ENCODE measurements at regions not wholly inside any gene's neighbourhood (a gene's known extent, or its start where the extent isn't known, plus 50 kb on each side); places are given as distances from the start of the nearest gene placed in this dataset.
A peak's percentile ranks its signal among the peaks of the same experiment; 100 is the strongest.
"Not testable (repeated sequence)": the region's sequence is repeated elsewhere in the genome, so short reads cannot be mapped to it uniquely, and the experiment has no call there.

GRCh38 chr12:86959766-86960458 is 703.7 kb upstream of the MGAT4C start:
- no peak for DNase-seq (ENCODE audit: low read depth in 2 of 2)

DNA sequence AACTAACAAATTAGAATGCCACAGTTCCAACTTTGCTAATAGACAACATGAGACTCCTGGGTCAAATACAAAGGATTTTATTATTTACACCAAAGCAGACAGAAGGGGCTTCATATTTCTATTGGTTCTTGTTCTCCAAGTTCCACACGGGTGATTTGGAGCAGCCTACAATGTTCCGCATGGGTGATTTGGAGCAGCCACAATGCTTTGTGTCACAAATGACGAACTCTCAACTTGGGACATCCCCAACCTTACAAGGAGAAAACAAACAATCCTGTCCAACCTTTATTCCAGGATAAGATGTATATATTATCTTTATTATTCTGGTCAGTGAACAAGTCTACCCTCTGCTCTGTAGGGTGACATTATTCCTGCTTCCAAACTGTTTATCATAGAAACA is 694.3 kb upstream of the MGAT4C start:
- no peak for DNase-seq (ENCODE audit: low read depth in 2 of 2)

- DNase-seq (ENCODE audit: low read depth in 2 of 2) = no peak
These were observed 693.9 kb upstream of the MGAT4C start for GRCh38 chr12:86950043-86950442.

DNA sequence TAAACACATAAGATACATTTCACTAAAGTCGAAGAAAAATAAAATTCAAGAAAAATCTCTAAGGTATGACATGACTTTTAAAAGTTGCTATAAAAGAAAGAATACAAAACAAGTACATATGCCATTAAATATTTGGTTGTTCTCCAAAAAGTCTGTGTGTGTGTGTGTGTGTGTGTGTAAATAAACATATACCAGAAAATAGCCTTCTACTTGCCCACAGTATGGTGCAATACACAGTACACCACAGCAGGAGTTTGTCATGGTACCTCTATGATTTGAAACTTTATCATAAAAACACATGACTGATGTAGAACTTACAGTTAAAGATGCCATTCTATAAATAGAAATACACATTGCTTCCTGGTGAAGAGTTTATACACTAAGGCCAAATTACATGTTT is 692.7 kb upstream of the MGAT4C start:
- DNase-seq (ENCODE audit: low read depth in 2 of 2) = no peak

DNA sequence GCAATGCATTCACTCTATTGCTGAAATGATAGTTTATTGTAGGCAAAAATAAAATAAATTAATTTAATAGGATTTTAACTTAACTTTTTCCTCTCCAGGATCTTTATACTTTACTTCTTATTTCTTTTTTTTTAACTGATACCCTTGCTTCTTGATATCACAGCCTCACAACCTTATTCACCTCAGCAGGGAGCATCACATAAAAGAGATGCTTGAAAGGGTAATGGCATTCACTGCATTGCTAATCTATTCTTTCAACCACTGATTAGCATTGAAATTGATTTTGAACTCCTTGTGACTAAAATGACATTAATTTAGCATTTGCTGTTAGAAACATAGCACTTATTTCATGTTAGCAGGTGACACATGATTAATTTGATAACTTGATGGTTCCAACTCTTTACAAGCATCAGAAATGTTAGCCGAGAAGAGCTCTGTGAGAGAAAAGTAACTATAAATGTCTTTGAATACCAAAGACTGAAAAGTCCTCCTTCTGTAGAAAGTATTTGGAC is 689.5 kb upstream of the MGAT4C start:
- DNase-seq (ENCODE audit: low read depth in 2 of 2) = no peak

- not testable (repeated sequence) for DNase-seq (ENCODE audit: low read depth in 2 of 2)
These were observed 688.1 kb upstream of the MGAT4C start for GRCh38 chr12:86944197-86944819.

DNA sequence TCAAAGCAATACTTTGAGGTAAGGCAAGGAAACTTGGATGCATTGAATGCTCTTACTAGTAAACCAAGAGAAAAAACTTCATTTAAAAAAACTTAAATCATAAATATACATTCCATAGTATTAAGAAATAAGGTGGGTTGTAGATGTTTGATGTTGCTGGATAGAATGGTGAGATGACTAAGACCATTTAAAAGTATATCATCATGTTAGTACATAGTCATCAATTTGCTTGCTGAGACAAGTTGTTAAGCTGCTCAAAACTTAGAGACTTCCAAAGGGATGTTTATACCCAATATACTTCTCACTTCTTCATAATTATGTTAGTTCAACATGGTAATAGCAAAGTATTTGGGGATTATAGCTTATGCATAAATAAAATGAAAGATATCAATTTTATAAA is 675.5 kb upstream of the MGAT4C start:
- DNase-seq (ENCODE audit: low read depth in 2 of 2) = no peak

DNA sequence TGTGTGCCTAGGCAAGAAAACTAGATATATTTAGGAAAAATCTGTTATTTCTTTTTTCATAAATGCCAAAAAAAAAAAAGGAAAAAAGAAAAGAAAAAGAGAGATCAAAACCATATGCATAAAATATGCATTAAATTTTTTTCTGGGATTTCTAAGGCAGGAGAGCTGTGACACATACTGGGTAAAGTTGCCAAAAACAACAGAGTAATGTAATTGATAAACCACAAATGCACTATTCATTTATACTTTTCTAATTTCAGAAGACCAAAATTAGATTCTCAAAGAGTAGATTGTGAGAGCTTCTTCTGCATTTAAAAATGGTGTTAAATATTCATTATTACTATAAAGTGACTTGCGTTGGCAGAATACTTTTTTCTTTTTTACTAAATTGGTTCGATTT is 673.8 kb upstream of the MGAT4C start:
- DNase-seq (ENCODE audit: low read depth in 2 of 2) = no peak

GRCh38 chr12:86917121-86917520 is 660.9 kb upstream of the MGAT4C start:
- DNase-seq (ENCODE audit: low read depth in 2 of 2) = no peak

DNA sequence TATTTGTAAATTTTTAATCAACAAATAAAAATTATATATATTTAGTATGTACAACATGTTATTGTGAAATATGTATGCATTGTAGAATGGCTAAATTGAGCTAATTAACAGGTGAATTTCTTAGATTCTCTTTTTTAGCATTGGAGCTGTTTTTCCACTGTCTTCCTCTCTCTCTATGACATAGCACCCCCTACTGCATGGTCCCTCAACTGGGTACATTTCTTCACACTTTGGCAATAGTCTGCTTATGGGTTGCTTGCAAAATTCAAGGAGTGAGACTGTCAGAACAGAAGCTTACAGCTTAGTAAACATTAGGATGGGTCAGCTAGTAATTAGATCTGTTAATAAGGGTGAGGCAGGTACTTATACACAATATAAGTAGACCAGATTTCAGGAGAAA is 658.5 kb upstream of the MGAT4C start:
- DNase-seq (ENCODE audit: low read depth in 2 of 2) = peak; percentile 53 to 60

DNA sequence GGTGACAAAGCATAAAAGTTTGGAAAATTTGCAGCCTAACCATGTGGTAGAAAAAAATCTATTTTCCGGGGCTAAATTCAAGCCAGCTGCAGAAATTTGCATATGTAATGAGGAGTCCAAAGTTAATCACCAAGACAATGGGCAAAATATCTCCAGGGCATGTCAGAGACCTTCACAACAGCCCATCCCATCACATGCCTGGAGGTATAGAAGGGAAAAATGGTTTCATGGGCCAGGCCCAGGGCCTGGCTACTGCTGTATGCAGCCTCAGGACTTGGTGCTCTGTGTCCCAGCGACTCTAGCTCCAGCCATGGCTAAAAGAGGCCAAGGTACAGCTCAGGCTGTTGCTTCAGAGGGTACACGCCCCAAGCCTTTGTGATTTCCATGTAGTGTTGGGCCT is 655.8 kb upstream of the MGAT4C start:
- no peak for DNase-seq (ENCODE audit: low read depth in 2 of 2)

DNA sequence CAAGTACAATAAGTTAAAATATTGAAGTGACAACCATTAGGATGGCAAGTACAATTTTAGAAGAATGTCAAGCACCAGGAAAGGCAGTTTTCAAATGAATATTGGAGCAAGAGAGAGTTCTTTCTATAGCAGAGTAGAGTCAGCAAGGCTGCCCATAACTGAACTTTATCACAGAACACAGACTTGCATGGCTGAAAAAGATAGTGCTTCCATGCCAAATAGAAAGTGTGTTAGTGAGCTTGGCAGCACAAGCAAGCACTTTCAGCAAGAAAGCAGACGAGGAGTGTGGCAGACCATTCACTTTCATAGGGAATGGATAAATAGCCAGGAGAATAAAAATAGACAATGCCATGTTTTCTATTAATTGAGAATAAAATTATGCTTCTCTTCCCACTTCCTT is 647.0 kb upstream of the MGAT4C start:
- DNase-seq (ENCODE audit: low read depth in 2 of 2) = no peak

- no peak for DNase-seq (ENCODE audit: low read depth in 2 of 2)
These were observed 604.6 kb upstream of the MGAT4C start for GRCh38 chr12:86860776-86861175.

DNA sequence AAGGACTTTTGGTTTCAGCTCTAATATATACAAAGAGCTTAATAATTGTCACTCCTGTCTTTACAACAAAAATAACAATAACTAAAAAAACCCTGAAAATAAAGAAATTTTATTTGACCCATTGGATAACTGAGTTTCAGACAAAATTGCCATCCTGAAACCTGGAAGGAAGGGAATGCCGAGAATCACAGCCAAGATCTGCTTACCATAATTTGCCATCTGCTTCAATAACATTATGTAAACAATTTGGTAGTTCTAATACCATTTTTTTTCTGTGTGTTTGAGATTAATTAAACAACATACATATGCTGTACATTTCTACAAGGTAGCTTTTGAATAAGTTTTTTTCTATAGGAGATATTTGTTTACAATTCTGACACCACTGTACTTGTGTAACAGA is 596.3 kb upstream of the MGAT4C start:
- DNase-seq (ENCODE audit: low read depth in 2 of 2) = no peak

GRCh38 chr12:86838711-86839110 is 582.5 kb upstream of the MGAT4C start:
- no peak for DNase-seq (ENCODE audit: low read depth in 2 of 2)

GRCh38 chr12:86838260-86838659 is 582.1 kb upstream of the MGAT4C start:
- no peak for DNase-seq (ENCODE audit: low read depth in 2 of 2)

DNA sequence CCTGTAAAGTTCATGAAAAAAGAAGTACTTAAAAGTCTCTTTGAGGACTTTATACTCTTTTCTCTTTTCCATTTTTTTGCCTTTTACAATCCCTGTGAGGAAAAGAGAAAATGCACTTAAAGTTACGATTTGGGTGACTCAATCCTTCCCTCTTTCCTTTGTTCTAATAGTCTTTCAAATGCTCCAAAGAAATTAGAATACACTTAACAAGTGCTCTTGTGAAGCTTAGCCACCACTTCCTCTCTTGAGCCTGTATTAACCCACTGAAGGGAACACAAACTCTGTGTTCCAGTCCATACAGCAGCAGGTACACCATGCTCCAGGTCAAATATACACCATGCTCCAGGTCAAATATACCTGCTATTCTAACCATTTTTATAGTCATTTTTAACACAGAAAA is 581.1 kb upstream of the MGAT4C start:
- DNase-seq (ENCODE audit: low read depth in 2 of 2) = no peak

DNA sequence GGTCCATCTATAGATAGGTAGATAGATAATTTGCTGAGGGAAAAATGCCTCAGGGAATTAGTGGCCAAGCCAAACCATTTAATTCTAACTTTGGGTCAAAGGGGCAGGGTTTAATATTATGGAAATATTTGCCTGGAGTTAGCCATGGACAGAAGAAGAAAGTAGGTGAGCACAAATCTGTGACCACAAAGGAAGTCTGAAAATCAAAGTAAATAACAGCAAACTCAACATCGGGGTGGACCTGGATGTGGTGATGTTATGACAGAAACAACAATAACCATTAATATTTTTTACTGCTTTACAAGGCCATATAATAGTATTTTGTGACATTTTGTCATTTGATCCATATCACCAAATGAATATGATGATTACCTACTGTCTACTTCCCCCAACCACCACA is 578.0 kb upstream of the MGAT4C start:
- DNase-seq (ENCODE audit: low read depth in 2 of 2) = no peak

- DNase-seq (ENCODE audit: low read depth in 2 of 2) = no peak
These were observed 571.2 kb upstream of the MGAT4C start for GRCh38 chr12:86827409-86827808.

GRCh38 chr12:86826051-86826450 is 569.9 kb upstream of the MGAT4C start:
- no peak for DNase-seq (ENCODE audit: low read depth in 2 of 2)

DNA sequence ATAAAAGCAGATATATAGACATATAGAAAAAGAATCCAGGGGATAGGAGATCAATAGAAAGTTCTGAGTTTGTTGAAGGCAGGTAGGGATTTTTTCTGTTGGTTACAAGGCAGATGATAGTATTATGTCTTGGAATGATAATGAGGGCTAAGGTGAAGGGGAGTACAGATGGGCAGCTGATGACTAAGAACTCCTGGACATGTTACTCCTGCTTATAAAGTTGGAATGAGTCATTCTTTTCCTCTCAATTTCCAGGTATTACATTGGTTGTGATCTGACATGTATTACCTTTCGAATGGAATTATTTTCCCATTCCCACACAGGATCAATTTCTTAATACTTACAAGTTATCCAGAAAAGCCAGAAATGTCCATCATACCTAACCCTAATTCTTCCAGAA is 545.2 kb upstream of the MGAT4C start:
- no peak for DNase-seq (ENCODE audit: low read depth in 2 of 2)

GRCh38 chr12:86799616-86800015 is 543.4 kb upstream of the MGAT4C start:
- no peak for DNase-seq (ENCODE audit: low read depth in 2 of 2)

- no peak for DNase-seq (ENCODE audit: low read depth in 2 of 2)
These were observed 540.4 kb upstream of the MGAT4C start for GRCh38 chr12:86796550-86796949.
